GM19238 (cell line): ENCODE measurements at regions not wholly inside any gene's neighbourhood (a gene's known extent, or its start where the extent isn't known, plus 50 kb on each side); places are given as distances from the start of the nearest gene placed in this dataset.
"Not testable (repeated sequence)": the region's sequence is repeated elsewhere in the genome, so short reads cannot be mapped to it uniquely, and the experiment has no call there.

ENCODE experiments used
- DNase-seq: peaks from one replicate; pipeline ENCODE4 v3.0.0; 2011; ENCODE audit warnings: low spot score; ENCODE audit not compliant: insufficient read length

- no peak for DNase-seq
These were observed 145.4 kb upstream of the SMIM30 start for GRCh38 chr7:113263749-113264148.

GRCh38 chr7:113263215-113263742, 144.9 kb upstream of the SMIM30 start:
- not testable (repeated sequence) for DNase-seq

- DNase-seq, result no peak
These were observed 138.7 kb upstream of the SMIM30 start for GRCh38 chr7:113256883-113257531.

GRCh38 chr7:113247198-113247597, 128.8 kb upstream of the SMIM30 start:
- DNase-seq, result no peak

- DNase-seq, result no peak
These were observed 128.4 kb upstream of the SMIM30 start for GRCh38 chr7:113246738-113247137.

- no peak for DNase-seq
These were observed 114.5 kb upstream of the SMIM30 start for GRCh38 chr7:113232885-113233284.

GRCh38 chr7:113230691-113231090, 112.3 kb upstream of the SMIM30 start:
- no peak for DNase-seq

- DNase-seq, result no peak
These were observed 99.0 kb upstream of the SMIM30 start for GRCh38 chr7:113217314-113217713.

- no peak for DNase-seq
These were observed 97.7 kb upstream of the SMIM30 start for GRCh38 chr7:113216038-113216437.

- DNase-seq, result no peak
These were observed 91.3 kb upstream of the SMIM30 start for GRCh38 chr7:113209449-113210203.

GRCh38 chr7:113207931-113208330, 89.6 kb upstream of the SMIM30 start:
- DNase-seq, result no peak

GRCh38 chr7:113207441-113207840, 89.1 kb upstream of the SMIM30 start:
- no peak for DNase-seq

- no peak for DNase-seq
These were observed 86.1 kb upstream of the SMIM30 start for GRCh38 chr7:113204415-113204814.

- no peak for DNase-seq
These were observed 83.9 kb upstream of the SMIM30 start for GRCh38 chr7:113202284-113202683.

GRCh38 chr7:113200281-113200680, 81.9 kb upstream of the SMIM30 start:
- DNase-seq, result no peak

GRCh38 chr7:113199841-113200240, 81.5 kb upstream of the SMIM30 start:
- DNase-seq, result no peak

- no peak for DNase-seq
These were observed 80.8 kb upstream of the SMIM30 start for GRCh38 chr7:113199136-113199535.

- no peak for DNase-seq
These were observed 79.9 kb upstream of the SMIM30 start for GRCh38 chr7:113198226-113198625.

GRCh38 chr7:113197274-113197673, 78.9 kb upstream of the SMIM30 start:
- DNase-seq, result no peak

- DNase-seq, result no peak
These were observed 70.0 kb upstream of the SMIM30 start for GRCh38 chr7:113188396-113188795.

GRCh38 chr7:113179313-113179712, 61.0 kb upstream of the SMIM30 start:
- DNase-seq, result no peak

- no peak for DNase-seq
These were observed 58.5 kb upstream of the SMIM30 start for GRCh38 chr7:113176836-113177235.

- not testable (repeated sequence) for DNase-seq
These were observed 57.8 kb upstream of the SMIM30 start for GRCh38 chr7:113176180-113176579.
